Lower leg skin (tissue), 3 donors: ENCODE measurements at regions not wholly inside any gene's neighbourhood (a gene's known extent, or its start where the extent isn't known, plus 50 kb on each side); places are given as distances from the start of the nearest gene placed in this dataset.

Experiments used
- POLR2A ChIP-seq, 2 donors: fragments of 450-650 bp; IDR thresholded peaks; one replicate each; pipeline ENCODE4 v1.6.1; 2016 to 2017; ENCODE audit warnings: antibody characterized with exemption in 2 of 2, mild to moderate bottlenecking in 1 of 2, moderate library complexity in 1 of 2
- TF ChIP-seq, protein P1 (sequence below), 3 donors: fragments of 450-650 bp; IDR thresholded peaks; one replicate each; pipeline ENCODE4 v1.5.1; 2016; ENCODE audit warnings: antibody characterized with exemption in 3 of 3, mild to moderate bottlenecking in 3 of 3, moderate library complexity in 2 of 3

DNA sequence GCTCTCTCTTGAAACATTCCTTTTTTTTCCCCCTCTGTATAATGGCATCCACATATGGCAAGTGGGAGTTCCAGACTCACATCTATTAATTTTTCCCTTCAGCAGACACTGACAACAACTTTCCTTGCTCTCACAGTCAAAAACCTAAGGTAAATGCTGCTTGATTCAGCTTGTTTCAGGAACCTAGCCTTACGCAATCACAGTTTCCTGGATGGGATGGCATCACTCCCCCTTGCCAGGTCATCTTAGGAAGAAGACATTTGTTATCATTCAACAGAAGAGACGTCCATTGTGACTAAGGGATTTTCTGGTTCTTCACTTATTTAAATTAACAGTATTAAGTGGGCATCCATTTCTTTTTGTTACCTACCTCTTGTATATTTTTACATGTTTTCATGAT lies 112.0 kb upstream of the PDGFD start:
- TF ChIP-seq, protein P1, sequence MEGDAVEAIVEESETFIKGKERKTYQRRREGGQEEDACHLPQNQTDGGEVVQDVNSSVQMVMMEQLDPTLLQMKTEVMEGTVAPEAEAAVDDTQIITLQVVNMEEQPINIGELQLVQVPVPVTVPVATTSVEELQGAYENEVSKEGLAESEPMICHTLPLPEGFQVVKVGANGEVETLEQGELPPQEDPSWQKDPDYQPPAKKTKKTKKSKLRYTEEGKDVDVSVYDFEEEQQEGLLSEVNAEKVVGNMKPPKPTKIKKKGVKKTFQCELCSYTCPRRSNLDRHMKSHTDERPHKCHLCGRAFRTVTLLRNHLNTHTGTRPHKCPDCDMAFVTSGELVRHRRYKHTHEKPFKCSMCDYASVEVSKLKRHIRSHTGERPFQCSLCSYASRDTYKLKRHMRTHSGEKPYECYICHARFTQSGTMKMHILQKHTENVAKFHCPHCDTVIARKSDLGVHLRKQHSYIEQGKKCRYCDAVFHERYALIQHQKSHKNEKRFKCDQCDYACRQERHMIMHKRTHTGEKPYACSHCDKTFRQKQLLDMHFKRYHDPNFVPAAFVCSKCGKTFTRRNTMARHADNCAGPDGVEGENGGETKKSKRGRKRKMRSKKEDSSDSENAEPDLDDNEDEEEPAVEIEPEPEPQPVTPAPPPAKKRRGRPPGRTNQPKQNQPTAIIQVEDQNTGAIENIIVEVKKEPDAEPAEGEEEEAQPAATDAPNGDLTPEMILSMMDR (IDR thresholded peaks at IDR 0.05) = no peak
- TF ChIP-seq POLR2A (IDR thresholded peaks at IDR 0.05) = no peak
